Lower leg skin (tissue), 3 donors: ENCODE measurements at regions not wholly inside any gene's neighbourhood (a gene's known extent, or its start where the extent isn't known, plus 50 kb on each side); places are given as distances from the start of the nearest gene placed in this dataset.

ENCODE experiments used
- POLR2A ChIP-seq, 2 donors: fragments of 450-650 bp; IDR thresholded peaks; one replicate each; pipeline ENCODE4 v1.6.1; 2016 to 2017; ENCODE audit warnings: antibody characterized with exemption in 2 of 2, mild to moderate bottlenecking in 1 of 2, moderate library complexity in 1 of 2
- TF ChIP-seq, protein P1 (sequence below), 3 donors: fragments of 450-650 bp; IDR thresholded peaks; one replicate each; pipeline ENCODE4 v1.5.1; 2016; ENCODE audit warnings: antibody characterized with exemption in 3 of 3, mild to moderate bottlenecking in 3 of 3, moderate library complexity in 2 of 3

DNA sequence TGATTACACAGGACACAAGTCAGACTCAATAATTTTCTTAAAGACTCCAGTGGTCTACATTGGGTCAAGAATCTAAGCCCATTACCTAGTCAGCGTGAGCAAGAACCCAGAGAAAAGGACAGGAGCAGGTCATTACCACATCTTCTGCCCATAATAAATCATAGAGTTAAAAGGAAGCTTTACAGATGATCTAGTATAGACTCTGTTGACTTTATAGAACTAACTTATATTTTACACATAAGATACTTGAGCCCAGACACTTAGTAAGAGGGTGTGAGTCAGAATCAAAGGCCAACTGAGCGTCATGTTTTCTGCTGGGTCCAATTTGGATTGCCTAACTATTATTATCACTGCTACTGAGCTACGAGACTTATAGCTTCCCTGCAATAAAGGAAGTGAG, 206.1 kb upstream of the NPSR1 start:
- TF ChIP-seq, protein P1, sequence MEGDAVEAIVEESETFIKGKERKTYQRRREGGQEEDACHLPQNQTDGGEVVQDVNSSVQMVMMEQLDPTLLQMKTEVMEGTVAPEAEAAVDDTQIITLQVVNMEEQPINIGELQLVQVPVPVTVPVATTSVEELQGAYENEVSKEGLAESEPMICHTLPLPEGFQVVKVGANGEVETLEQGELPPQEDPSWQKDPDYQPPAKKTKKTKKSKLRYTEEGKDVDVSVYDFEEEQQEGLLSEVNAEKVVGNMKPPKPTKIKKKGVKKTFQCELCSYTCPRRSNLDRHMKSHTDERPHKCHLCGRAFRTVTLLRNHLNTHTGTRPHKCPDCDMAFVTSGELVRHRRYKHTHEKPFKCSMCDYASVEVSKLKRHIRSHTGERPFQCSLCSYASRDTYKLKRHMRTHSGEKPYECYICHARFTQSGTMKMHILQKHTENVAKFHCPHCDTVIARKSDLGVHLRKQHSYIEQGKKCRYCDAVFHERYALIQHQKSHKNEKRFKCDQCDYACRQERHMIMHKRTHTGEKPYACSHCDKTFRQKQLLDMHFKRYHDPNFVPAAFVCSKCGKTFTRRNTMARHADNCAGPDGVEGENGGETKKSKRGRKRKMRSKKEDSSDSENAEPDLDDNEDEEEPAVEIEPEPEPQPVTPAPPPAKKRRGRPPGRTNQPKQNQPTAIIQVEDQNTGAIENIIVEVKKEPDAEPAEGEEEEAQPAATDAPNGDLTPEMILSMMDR (IDR thresholded peaks at IDR 0.05) = no peak
- TF ChIP-seq POLR2A (IDR thresholded peaks at IDR 0.05) = no peak
